ENCODE measurements at regions not wholly inside any gene's neighbourhood (a gene's known extent, or its start where the extent isn't known, plus 50 kb on each side); places are given as distances from the start of the nearest gene placed in this dataset.

- ATAC-seq, result no peak
- no peak for TF ChIP-seq ZNF8 (CRISPR knock-in tag; IDR thresholded peaks at IDR 0.05)
- TF ChIP-seq TOX (CRISPR knock-in tag; IDR thresholded peaks at IDR 0.05; ENCODE audit: borderline replicate concordance), result no peak
- no peak for TF ChIP-seq PATZ1 (CRISPR knock-in tag; IDR thresholded peaks at IDR 0.05; ENCODE audit: borderline replicate concordance)
- no peak for TF ChIP-seq ZFP3 (CRISPR knock-in tag; IDR thresholded peaks at IDR 0.05)
- no peak for TF ChIP-seq PPARA (CRISPR knock-in tag; IDR thresholded peaks at IDR 0.05; ENCODE audit: borderline replicate concordance)
- no peak for TF ChIP-seq ARNTL (CRISPR knock-in tag; IDR thresholded peaks at IDR 0.05; ENCODE audit: borderline replicate concordance, low read depth)
- no peak for TF ChIP-seq TCF4 (CRISPR knock-in tag; IDR thresholded peaks at IDR 0.05; ENCODE audit: borderline replicate concordance)
- no peak for TF ChIP-seq ESRRG (CRISPR knock-in tag; IDR thresholded peaks at IDR 0.05)
Observed at GRCh38 chr2:228507231-228507824, 325.8 kb upstream of the SPHKAP start.

GRCh38 chr2:228503731-228504130, 322.2 kb upstream of the SPHKAP start:
- ATAC-seq, result no peak
- TF ChIP-seq POU6F1 (CRISPR knock-in tag; IDR thresholded peaks at IDR 0.05; ENCODE audit: borderline replicate concordance, low read depth) (no peak), TCF4 (CRISPR knock-in tag; IDR thresholded peaks at IDR 0.05; ENCODE audit: borderline replicate concordance) (no peak), ISL1 (CRISPR knock-in tag; IDR thresholded peaks at IDR 0.05) (no peak), TOX (CRISPR knock-in tag; IDR thresholded peaks at IDR 0.05; ENCODE audit: borderline replicate concordance) (no peak), CREB5 (CRISPR knock-in tag; IDR thresholded peaks at IDR 0.05; ENCODE audit: low read depth) (no peak), TSHZ2 (CRISPR knock-in tag; IDR thresholded peaks at IDR 0.05) (no peak), ZNF70 (CRISPR knock-in tag; IDR thresholded peaks at IDR 0.05) (no peak), BACH2 (CRISPR knock-in tag; IDR thresholded peaks at IDR 0.05; ENCODE audit: borderline replicate concordance) (no peak), ESRRG (CRISPR knock-in tag; IDR thresholded peaks at IDR 0.05) (no peak), OSR1 (CRISPR knock-in tag; IDR thresholded peaks at IDR 0.05) (no peak), ZNF565 (CRISPR knock-in tag; conservative IDR thresholded peaks at IDR 0.05; ENCODE audit: low read depth) (no peak), GLIS3 (CRISPR knock-in tag; IDR thresholded peaks at IDR 0.05) (no peak), PATZ1 (CRISPR knock-in tag; IDR thresholded peaks at IDR 0.05; ENCODE audit: borderline replicate concordance) (no peak), ZFP30 (CRISPR knock-in tag; IDR thresholded peaks at IDR 0.05) (no peak), SNAI2 (CRISPR knock-in tag; IDR thresholded peaks at IDR 0.05) (no peak), ARNTL (CRISPR knock-in tag; IDR thresholded peaks at IDR 0.05; ENCODE audit: borderline replicate concordance, low read depth) (no peak), ZC3H10 (CRISPR knock-in tag; IDR thresholded peaks at IDR 0.05) (no peak)

DNA sequence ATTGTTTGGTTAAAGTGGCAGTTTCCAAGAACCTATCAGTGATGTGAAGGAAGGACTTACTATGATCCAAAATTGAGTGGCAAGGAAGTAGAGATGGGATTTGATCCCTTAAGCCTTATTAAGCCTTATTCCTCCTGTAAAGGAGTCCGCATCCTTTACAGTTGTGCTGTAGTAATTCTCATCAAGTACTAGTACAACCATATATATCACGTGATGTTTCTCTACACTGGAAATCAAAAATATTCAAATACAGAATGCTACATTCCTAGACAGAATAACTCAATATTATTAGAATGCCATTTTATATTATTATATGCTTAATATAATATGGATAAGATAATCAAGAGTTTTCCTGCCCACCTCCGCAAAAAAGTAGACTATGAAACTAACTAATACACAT, 312.4 kb upstream of the SPHKAP start:
- ATAC-seq, result no peak
- no peak for TF ChIP-seq CSDC2 (CRISPR knock-in tag; IDR thresholded peaks at IDR 0.05)
- no peak for TF ChIP-seq CREB5 (CRISPR knock-in tag; IDR thresholded peaks at IDR 0.05; ENCODE audit: low read depth)
- no peak for TF ChIP-seq ZFP30 (CRISPR knock-in tag; IDR thresholded peaks at IDR 0.05)
- no peak for TF ChIP-seq OSR1 (CRISPR knock-in tag; IDR thresholded peaks at IDR 0.05)
- TF ChIP-seq ARNTL (CRISPR knock-in tag; IDR thresholded peaks at IDR 0.05; ENCODE audit: borderline replicate concordance, low read depth), result no peak
- TF ChIP-seq PATZ1 (CRISPR knock-in tag; IDR thresholded peaks at IDR 0.05; ENCODE audit: borderline replicate concordance), result no peak
- no peak for TF ChIP-seq SNAI2 (CRISPR knock-in tag; IDR thresholded peaks at IDR 0.05)

Data from SK-N-SH treated with all-trans-retinoic acid at 6 μM for 48 hours (cell line).